Liver (tissue), 3 donors: ENCODE measurements at regions not wholly inside any gene's neighbourhood (a gene's known extent, or its start where the extent isn't known, plus 50 kb on each side); places are given as distances from the start of the nearest gene placed in this dataset.

Experiments
- ATF3 ChIP-seq: IDR thresholded peaks from 2 replicates; pipeline ENCODE4 v1.6.1; 2016; ENCODE audit warnings: antibody characterized with exemption
- CTCF ChIP-seq: fragments of 150-350 bp; IDR thresholded peaks from 2 replicates; pipeline ENCODE4 v1.5.1; 2017; ENCODE audit warnings: improper control_type of control experiment, low read depth, low read length; ENCODE audit not compliant: missing input control
- EGR1 ChIP-seq, 2 donors: IDR thresholded peaks; 2 replicates each; pipeline ENCODE4 v1.6.1; 2016 to 2018; ENCODE audit warnings: antibody characterized with exemption in 2 of 2, low read depth in 2 of 2
- GABPA ChIP-seq, 2 donors: IDR thresholded peaks in 1 of 2; conservative IDR thresholded peaks in 1 of 2; 2 replicates each; pipeline ENCODE4 v1.6.1; 2016; ENCODE audit warnings: antibody characterized with exemption in 2 of 2, mild to moderate bottlenecking in 1 of 2, moderate library complexity in 1 of 2
- HNF4A ChIP-seq, 2 donors: conservative IDR thresholded peaks; 2 replicates each; pipeline ENCODE4 v1.6.1; 2016; ENCODE audit warnings: antibody characterized with exemption in 2 of 2, mild to moderate bottlenecking in 2 of 2
- MAX ChIP-seq: IDR thresholded peaks from 2 replicates; pipeline ENCODE4 v1.6.1; 2016; ENCODE audit warnings: antibody characterized with exemption
- NR2F2 ChIP-seq: IDR thresholded peaks from 2 replicates; pipeline ENCODE4 v1.6.1; 2016; ENCODE audit warnings: antibody characterized with exemption
- RAD21 ChIP-seq, 2 donors: IDR thresholded peaks; 2 replicates each; pipeline ENCODE4 v1.6.1; 2016; ENCODE audit warnings: antibody characterized with exemption in 2 of 2, mild to moderate bottlenecking in 2 of 2
- REST ChIP-seq: IDR thresholded peaks from 2 replicates; pipeline ENCODE4 v1.6.1; 2016; ENCODE audit warnings: antibody characterized with exemption, mild to moderate bottlenecking
- RXRA ChIP-seq, 2 donors: IDR thresholded peaks; 2 replicates each; pipeline ENCODE4 v1.6.1; 2017 to 2018; ENCODE audit warnings: antibody characterized with exemption in 2 of 2, mild to moderate bottlenecking in 1 of 2
- SP1 ChIP-seq: IDR thresholded peaks from 2 replicates; pipeline ENCODE4 v1.6.1; 2018; ENCODE audit warnings: antibody characterized with exemption, mild to moderate bottlenecking
- TAF1 ChIP-seq: conservative IDR thresholded peaks from 2 replicates; pipeline ENCODE4 v1.6.1; 2016; ENCODE audit warnings: antibody characterized with exemption, mild to moderate bottlenecking
- donor health status: healthy.
- donor health status: healthy.

GRCh38 chr4:151957153-151957552 is 196.3 kb upstream of the GATB start:
- no peak for TF ChIP-seq CTCF
- no peak for TF ChIP-seq HNF4A (conservative IDR thresholded peaks at IDR 0.05)
- no peak for TF ChIP-seq NR2F2
- no peak for TF ChIP-seq RAD21 (IDR thresholded peaks at IDR 0.05)
- TF ChIP-seq RXRA (IDR thresholded peaks at IDR 0.05): no peak
- no peak for TF ChIP-seq REST
- no peak for TF ChIP-seq TAF1
- no peak for TF ChIP-seq ATF3
- TF ChIP-seq SP1: no peak
- TF ChIP-seq GABPA (IDR thresholded peaks at IDR 0.05 in 1 of 2, conservative IDR thresholded peaks at IDR 0.05 in 1 of 2): no peak
- TF ChIP-seq MAX: no peak
- no peak for TF ChIP-seq EGR1 (IDR thresholded peaks at IDR 0.05; ENCODE audit: low read depth in 2 of 2)
